ENCODE measurements at regions not wholly inside any gene's neighbourhood (a gene's known extent, or its start where the extent isn't known, plus 50 kb on each side); places are given as distances from the start of the nearest gene placed in this dataset.

- ATAC-seq (ENCODE audit: low read depth) = no peak
- Mint-ChIP-seq H3K9me3 (no peaks in the 10 kb centered on the region), H3K4me3 (no peak overlapping the region), H3K27me3 (no peaks in the 10 kb centered on the region), H3K27ac (no peak overlapping the region), H3K4me1 (no peaks in the 10 kb centered on the region), H3K36me3 (ENCODE audit: low read depth) (no peaks in the 10 kb centered on the region)
- intact Hi-C loops (cut with micrococcal nuclease) = no loop called here
- no peak for TF ChIP-seq CTCF (IDR thresholded peaks at IDR 0.05)
- ChIA-PET POLR2A (no interaction called here), CTCF (no interaction called here)
- DNase-seq = no peak
Observed at GRCh38 chr5:4043135-4043534, 447.5 kb downstream of the IRX1 start.

DNA sequence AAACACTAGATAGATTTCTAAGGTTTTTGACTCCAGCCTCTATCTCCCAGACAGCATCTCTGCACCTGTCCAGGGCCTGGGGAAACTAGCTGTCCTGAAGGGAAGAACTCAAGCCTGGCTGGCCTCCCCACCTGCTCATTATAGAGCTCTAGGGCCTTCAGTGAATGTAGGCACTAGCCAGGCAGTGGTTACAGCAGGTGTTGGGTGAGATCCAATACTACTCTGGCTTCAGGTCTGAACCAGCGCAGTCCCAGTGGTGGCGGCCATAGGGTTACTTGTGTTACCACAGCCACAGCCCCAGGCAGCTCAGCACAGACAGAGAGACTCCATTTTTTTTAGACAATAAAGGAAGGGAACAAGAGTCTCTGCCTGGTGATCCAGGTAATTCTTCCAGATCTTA, 449.2 kb downstream of the IRX1 start:
- no peaks in the 10 kb centered on the region for H3K9me3 Mint-ChIP-seq
- ChIA-PET CTCF (no interaction called here), POLR2A (no interaction called here)
- no peak for DNase-seq
- H3K27ac Mint-ChIP-seq = no peak overlapping the region
- no peaks in the 10 kb centered on the region for H3K27me3 Mint-ChIP-seq
- H3K4me3 Mint-ChIP-seq = no peak overlapping the region
- H3K36me3 Mint-ChIP-seq (ENCODE audit: low read depth) = no peaks in the 10 kb centered on the region
- intact Hi-C loops (cut with micrococcal nuclease) = no loop called here
- ATAC-seq (ENCODE audit: low read depth) = no peak
- H3K4me1 Mint-ChIP-seq = no peaks in the 10 kb centered on the region
- no peak for TF ChIP-seq CTCF (IDR thresholded peaks at IDR 0.05)

DNA sequence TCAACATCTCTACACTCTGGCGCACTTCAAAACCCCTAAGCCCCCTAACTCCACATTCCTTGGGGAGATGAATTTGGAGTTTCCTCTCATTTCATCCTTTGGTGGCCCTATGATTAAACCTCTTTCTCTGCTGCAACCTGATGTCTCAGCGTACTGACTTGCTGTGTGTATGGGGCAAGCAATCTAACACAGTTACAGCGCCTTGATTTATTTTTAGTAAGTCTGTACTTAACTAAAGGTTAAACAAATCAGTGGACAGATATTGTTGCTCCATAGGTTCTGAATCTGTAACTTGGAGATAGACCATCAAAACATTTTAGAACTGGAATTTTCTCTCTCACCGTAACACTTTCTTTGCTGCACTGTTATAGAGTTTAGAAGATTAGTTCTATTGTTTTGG, 452.8 kb downstream of the IRX1 start:
- DNase-seq (no peak), ATAC-seq (ENCODE audit: low read depth) (no peak)
- no peaks in the 10 kb centered on the region for H3K27me3 Mint-ChIP-seq
- no peaks in the 10 kb centered on the region for H3K36me3 Mint-ChIP-seq (ENCODE audit: low read depth)
- TF ChIP-seq CTCF (IDR thresholded peaks at IDR 0.05) = no peak
- CTCF ChIA-PET = no interaction called here
- no peak overlapping the region for H3K4me3 Mint-ChIP-seq
- H3K9me3 Mint-ChIP-seq = peaks cover 2% of the 10 kb centered on the region
- no peak overlapping the region for H3K27ac Mint-ChIP-seq
- H3K4me1 Mint-ChIP-seq = no peaks in the 10 kb centered on the region
- POLR2A ChIA-PET = no interaction called here
- intact Hi-C loops (cut with micrococcal nuclease) = no loop called here

DNA sequence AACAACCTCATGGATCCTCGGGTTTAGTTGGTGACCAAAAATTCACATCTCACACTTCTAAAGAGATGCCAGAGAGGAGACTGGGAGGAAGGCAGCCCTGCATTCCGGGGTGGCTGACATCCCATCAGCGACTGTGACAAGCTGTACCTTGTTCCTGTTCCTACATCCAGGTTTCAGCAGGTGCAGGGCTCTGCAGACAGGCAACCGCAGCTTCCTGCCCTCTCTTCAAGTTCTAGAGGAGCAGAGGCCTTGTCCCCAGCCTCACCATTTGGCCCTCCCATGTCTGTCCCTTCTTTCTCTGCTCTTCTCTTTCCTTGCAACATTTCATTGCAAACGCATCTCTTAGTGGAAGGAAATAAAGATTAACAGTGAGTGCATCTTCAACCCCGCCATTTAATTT, 454.6 kb downstream of the IRX1 start:
- intact Hi-C loops (cut with micrococcal nuclease) = no loop called here
- TF ChIP-seq CTCF (IDR thresholded peaks at IDR 0.05) = no peak
- ChIA-PET POLR2A (no interaction called here), CTCF (no interaction called here)
- DNase-seq (no peak), ATAC-seq (ENCODE audit: low read depth) (no peak)
- Mint-ChIP-seq H3K4me3 (no peak overlapping the region), H3K36me3 (ENCODE audit: low read depth) (no peaks in the 10 kb centered on the region), H3K9me3 (peaks cover 2% of the 10 kb centered on the region), H3K27ac (no peak overlapping the region), H3K4me1 (no peaks in the 10 kb centered on the region), H3K27me3 (no peaks in the 10 kb centered on the region)

DNA sequence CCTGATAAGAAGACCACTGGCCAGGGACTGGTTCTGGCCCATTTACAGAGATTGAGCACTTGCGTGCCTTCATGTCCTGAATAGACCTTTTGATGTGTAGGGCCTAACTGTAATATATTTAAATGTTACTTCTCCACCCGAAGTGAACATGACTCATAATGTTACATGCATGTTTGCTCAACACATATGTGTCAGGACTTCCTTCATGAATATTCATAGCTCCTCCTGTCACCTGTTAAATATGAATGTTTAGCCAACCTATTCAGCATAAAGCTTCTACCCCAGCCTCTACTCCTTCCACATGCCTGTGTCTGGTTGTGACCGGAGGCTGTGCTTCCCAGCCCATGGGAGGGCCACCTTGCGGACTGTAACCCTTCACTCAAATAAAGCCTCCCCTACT, 457.5 kb downstream of the IRX1 start:
- DNase-seq = no peak
- ChIA-PET CTCF (no interaction called here), POLR2A (no interaction called here)
- no peak overlapping the region for H3K4me3 Mint-ChIP-seq
- no peak for TF ChIP-seq CTCF (IDR thresholded peaks at IDR 0.05)
- intact Hi-C loops (cut with micrococcal nuclease) = no loop called here
- ATAC-seq (ENCODE audit: low read depth) = no peak
- no peaks in the 10 kb centered on the region for H3K36me3 Mint-ChIP-seq (ENCODE audit: low read depth)
- no peak overlapping the region for H3K27ac Mint-ChIP-seq
- H3K4me1 Mint-ChIP-seq = no peaks in the 10 kb centered on the region
- no peaks in the 10 kb centered on the region for H3K27me3 Mint-ChIP-seq
- peaks cover 12% of the 10 kb centered on the region for H3K9me3 Mint-ChIP-seq

Measured in activated B cell treated with CpG ODN at 0.5 μM for 24 hours (primary cell).